ENCODE measurements at regions not wholly inside any gene's neighbourhood (a gene's known extent, or its start where the extent isn't known, plus 50 kb on each side); places are given as distances from the start of the nearest gene placed in this dataset.
A peak's percentile ranks its signal among the peaks of the same experiment; 100 is the strongest.

DNA sequence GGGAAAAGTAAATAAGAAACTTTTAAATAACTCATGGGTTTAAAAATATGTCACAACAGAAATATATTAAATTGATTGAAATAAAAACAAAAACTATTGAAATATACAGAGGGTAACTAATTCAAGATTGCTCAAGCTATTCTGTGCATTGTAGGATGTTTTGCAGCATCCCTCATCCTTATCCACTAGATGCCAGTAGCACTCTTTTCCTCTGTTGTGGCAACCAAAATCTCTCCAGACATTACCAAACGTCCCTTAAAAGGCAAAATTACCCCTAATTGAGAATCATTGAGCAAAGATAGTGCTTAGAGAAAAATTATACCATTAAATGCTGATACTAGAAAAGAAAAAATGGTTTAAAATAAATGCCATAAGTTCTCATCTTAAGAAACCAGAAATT is 682.6 kb downstream of the RWDD3 start:
- Histone ChIP-seq H3K36me3 (no peaks in the 10 kb centered on the region), H3K4me3 (no peak overlapping the region), H3K27ac (no peak overlapping the region), H3K9me3 (peaks cover 0 to 18% (median 0%) of the 10 kb centered on the region in 3 donors), H3K27me3 (no peaks in the 10 kb centered on the region), H3K4me1 (no peaks in the 10 kb centered on the region)
- ATAC-seq, result no peak
- WGBS, 2 donors (ENCODE audit: low coverage in 1 of 2), result 0 to 14% methylated on average over 1 of the region's 1 CpG
- TF ChIP-seq POLR2AphosphoS5 (IDR thresholded peaks at IDR 0.05) (no peak), EP300 (IDR thresholded peaks at IDR 0.05) (no peak), POLR2A (IDR thresholded peaks at IDR 0.05) (no peak)
- TF ChIP-seq, protein P1, sequence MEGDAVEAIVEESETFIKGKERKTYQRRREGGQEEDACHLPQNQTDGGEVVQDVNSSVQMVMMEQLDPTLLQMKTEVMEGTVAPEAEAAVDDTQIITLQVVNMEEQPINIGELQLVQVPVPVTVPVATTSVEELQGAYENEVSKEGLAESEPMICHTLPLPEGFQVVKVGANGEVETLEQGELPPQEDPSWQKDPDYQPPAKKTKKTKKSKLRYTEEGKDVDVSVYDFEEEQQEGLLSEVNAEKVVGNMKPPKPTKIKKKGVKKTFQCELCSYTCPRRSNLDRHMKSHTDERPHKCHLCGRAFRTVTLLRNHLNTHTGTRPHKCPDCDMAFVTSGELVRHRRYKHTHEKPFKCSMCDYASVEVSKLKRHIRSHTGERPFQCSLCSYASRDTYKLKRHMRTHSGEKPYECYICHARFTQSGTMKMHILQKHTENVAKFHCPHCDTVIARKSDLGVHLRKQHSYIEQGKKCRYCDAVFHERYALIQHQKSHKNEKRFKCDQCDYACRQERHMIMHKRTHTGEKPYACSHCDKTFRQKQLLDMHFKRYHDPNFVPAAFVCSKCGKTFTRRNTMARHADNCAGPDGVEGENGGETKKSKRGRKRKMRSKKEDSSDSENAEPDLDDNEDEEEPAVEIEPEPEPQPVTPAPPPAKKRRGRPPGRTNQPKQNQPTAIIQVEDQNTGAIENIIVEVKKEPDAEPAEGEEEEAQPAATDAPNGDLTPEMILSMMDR (IDR thresholded peaks at IDR 0.05), result peak in 1 of 4 experiments; percentile 10

DNA sequence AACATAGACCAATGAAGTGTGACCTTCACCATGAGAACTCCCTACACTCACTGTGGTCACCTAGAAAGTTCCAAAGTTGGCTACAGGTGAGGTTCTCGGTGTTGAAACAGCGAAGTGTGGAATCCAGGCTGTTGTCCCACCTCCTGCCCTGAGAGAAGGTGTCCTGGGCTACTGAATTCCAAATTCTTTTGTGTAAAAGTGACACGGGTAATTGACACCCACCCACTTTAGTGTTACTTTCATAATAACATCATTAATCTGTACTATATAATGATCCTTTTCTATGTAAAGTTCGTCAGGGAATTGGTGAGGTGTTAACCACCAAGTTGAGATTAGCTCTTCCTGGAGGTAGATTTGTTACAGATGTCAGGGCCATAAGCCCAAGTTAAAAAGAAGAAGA is 690.7 kb downstream of the RWDD3 start:
- Histone ChIP-seq H3K4me1 (no peaks in the 10 kb centered on the region), H3K27me3 (no peaks in the 10 kb centered on the region), H3K36me3 (no peaks in the 10 kb centered on the region), H3K9me3 (no peaks in the 10 kb centered on the region), H3K27ac (no peak overlapping the region), H3K4me3 (no peak overlapping the region)
- WGBS, 2 donors (ENCODE audit: low coverage in 1 of 2), result 86 to 92% methylated on average over 3 to 4 of the region's 4 CpGs
- ATAC-seq, result no peak
- TF ChIP-seq POLR2AphosphoS5 (IDR thresholded peaks at IDR 0.05) (no peak), EP300 (IDR thresholded peaks at IDR 0.05) (no peak), POLR2A (IDR thresholded peaks at IDR 0.05) (no peak)
- TF ChIP-seq, protein P1 (IDR thresholded peaks at IDR 0.05), result no peak

DNA sequence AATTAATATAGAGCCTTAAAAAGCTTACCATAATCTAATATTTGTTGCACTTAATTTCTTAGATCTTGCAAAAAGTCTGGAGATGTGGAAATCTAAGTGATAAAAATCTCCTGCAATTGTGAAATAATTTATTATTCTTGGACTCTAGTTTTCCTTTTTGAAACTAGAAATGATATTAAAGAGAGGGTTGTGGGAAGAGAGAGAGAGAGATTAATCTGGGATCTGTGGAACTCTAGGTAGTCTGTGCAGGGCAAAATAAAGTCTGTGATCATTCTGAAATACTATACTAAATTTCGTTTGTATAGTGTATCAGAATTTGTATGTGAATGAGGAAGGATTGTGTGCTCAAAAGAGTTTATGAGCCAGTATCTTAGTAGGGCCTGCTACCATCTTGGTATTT is 692.3 kb downstream of the RWDD3 start:
- no peaks in the 10 kb centered on the region for H3K9me3 ChIP-seq
- no peak overlapping the region for H3K4me3 ChIP-seq
- H3K27ac ChIP-seq, result no peak overlapping the region
- H3K36me3 ChIP-seq, result no peaks in the 10 kb centered on the region
- ATAC-seq, result no peak
- no peaks in the 10 kb centered on the region for H3K27me3 ChIP-seq
- TF ChIP-seq POLR2AphosphoS5 (IDR thresholded peaks at IDR 0.05) (no peak), EP300 (IDR thresholded peaks at IDR 0.05) (no peak), POLR2A (IDR thresholded peaks at IDR 0.05) (no peak)
- TF ChIP-seq, protein P1 (IDR thresholded peaks at IDR 0.05), result no peak
- H3K4me1 ChIP-seq, result no peaks in the 10 kb centered on the region
- WGBS, 2 donors (ENCODE audit: low coverage in 1 of 2), result 58 to 86% methylated on average over 1 of the region's 1 CpG

DNA sequence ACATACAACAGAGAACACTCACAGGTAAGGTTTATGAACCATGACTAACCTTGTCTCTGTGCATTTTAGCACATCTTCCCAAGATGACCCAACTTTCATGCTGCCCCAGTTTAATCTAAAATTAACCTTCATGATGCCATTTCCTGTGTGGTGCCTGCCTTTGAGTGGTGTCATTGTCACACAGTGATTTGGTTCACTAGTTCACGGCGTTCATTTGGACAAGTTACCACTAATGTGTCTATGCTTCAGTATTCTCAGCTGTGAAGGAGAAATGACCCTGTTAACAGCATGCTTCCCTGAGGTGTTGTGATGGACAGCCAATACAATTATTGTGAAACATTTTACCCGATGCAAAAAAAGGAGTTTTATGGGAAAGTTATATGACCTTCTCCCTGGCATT is 693.1 kb downstream of the RWDD3 start:
- Histone ChIP-seq H3K4me1 (no peaks in the 10 kb centered on the region), H3K4me3 (no peak overlapping the region), H3K27me3 (no peaks in the 10 kb centered on the region), H3K27ac (no peak overlapping the region), H3K9me3 (no peaks in the 10 kb centered on the region), H3K36me3 (no peaks in the 10 kb centered on the region)
- WGBS, 2 donors (ENCODE audit: low coverage in 1 of 2), result 82 to 89% methylated on average over 3 of the region's 3 CpGs
- TF ChIP-seq POLR2AphosphoS5 (IDR thresholded peaks at IDR 0.05), result no peak
- TF ChIP-seq, protein P1 (IDR thresholded peaks at IDR 0.05), result no peak
- TF ChIP-seq EP300 (IDR thresholded peaks at IDR 0.05), result no peak
- TF ChIP-seq POLR2A (IDR thresholded peaks at IDR 0.05), result no peak
- no peak for ATAC-seq

- Histone ChIP-seq H3K4me1 (no peaks in the 10 kb centered on the region), H3K9me3 (no peaks in the 10 kb centered on the region), H3K27ac (no peak overlapping the region), H3K27me3 (no peaks in the 10 kb centered on the region), H3K36me3 (no peaks in the 10 kb centered on the region), H3K4me3 (no peak overlapping the region)
- 50% methylated on average over 1 of the region's 1 CpG for WGBS, 2 donors (ENCODE audit: low coverage in 1 of 2)
- no peak for ATAC-seq
- no peak for TF ChIP-seq POLR2AphosphoS5 (IDR thresholded peaks at IDR 0.05)
- TF ChIP-seq EP300 (IDR thresholded peaks at IDR 0.05), result no peak
- TF ChIP-seq, protein P1 (IDR thresholded peaks at IDR 0.05), result no peak
- no peak for TF ChIP-seq POLR2A (IDR thresholded peaks at IDR 0.05)
Observed at GRCh38 chr1:95935719-95936118, 701.7 kb downstream of the RWDD3 start.
